ENCODE measurements at regions not wholly inside any gene's neighbourhood (a gene's known extent, or its start where the extent isn't known, plus 50 kb on each side); places are given as distances from the start of the nearest gene placed in this dataset.

DNA sequence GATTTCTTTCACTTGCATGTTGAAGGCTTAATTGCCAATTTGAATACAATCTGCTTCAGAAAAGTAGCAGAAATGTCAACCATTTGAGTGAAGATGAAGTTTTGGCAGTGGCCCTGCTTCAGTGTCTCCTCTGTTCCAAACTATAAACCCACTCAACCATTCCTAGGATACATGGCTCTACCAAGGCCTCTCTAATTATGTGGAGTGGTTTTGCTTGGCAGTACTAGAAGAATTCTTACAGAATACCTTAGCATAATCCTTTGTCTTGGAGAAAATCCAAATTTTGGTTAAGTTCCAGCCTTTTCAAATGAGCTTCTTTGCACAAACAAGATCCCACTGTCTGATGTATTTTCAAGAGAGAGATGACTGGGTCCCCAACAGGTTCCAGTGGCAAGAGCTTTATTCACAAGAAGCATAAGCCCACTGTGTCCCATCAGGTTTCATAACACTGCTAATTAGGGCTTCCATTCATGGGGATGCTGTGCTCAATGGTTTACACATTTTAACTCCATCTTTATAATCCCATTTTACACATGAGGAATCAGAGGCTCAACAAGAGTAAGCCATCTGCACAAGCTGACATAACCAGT, 234.5 kb downstream of the IPO8 start:
- Histone ChIP-seq H3K27me3 (ENCODE audit: low read depth) (no peaks in the 10 kb centered on the region), H3K9me3 (replicated peaks) (no peaks in the 10 kb centered on the region), H3K27ac (replicated peaks) (no peak overlapping the region), H3K4me1 (no peaks in the 10 kb centered on the region), H3K36me3 (no peaks in the 10 kb centered on the region), H3K4me3 (no peak overlapping the region)
- TF ChIP-seq, protein P1, sequence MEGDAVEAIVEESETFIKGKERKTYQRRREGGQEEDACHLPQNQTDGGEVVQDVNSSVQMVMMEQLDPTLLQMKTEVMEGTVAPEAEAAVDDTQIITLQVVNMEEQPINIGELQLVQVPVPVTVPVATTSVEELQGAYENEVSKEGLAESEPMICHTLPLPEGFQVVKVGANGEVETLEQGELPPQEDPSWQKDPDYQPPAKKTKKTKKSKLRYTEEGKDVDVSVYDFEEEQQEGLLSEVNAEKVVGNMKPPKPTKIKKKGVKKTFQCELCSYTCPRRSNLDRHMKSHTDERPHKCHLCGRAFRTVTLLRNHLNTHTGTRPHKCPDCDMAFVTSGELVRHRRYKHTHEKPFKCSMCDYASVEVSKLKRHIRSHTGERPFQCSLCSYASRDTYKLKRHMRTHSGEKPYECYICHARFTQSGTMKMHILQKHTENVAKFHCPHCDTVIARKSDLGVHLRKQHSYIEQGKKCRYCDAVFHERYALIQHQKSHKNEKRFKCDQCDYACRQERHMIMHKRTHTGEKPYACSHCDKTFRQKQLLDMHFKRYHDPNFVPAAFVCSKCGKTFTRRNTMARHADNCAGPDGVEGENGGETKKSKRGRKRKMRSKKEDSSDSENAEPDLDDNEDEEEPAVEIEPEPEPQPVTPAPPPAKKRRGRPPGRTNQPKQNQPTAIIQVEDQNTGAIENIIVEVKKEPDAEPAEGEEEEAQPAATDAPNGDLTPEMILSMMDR (IDR thresholded peaks at IDR 0.05; ENCODE audit: borderline replicate concordance), result no peak
- no peak for DNase-seq
- intact Hi-C loops (cut with micrococcal nuclease), result no loop called here

DNA sequence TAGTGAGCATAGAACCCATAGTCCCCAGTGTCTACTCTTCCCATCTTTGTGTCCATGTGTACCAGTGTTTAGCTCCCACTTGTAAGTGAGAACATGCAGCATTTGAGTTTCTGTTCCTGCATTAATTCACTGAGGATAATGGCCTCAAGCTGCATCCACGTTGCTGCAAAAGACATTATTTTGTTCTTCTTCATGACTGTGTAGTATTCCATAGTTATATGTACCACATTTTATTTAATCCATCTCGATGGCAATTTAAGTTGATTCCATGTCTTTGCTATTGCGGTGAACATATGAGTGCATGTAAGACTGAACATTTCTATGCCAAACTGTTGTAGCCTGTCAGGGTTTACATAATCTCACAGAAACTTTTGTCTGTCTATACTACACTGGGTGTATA, 237.2 kb downstream of the IPO8 start:
- no peaks in the 10 kb centered on the region for H3K27me3 ChIP-seq (ENCODE audit: low read depth)
- H3K27ac ChIP-seq (replicated peaks), result no peak overlapping the region
- no peak overlapping the region for H3K4me3 ChIP-seq
- no peaks in the 10 kb centered on the region for H3K36me3 ChIP-seq
- intact Hi-C loops (cut with micrococcal nuclease), result no loop called here
- TF ChIP-seq, protein P1 (IDR thresholded peaks at IDR 0.05; ENCODE audit: borderline replicate concordance), result no peak
- no peak for DNase-seq
- H3K4me1 ChIP-seq, result no peaks in the 10 kb centered on the region
- H3K9me3 ChIP-seq (replicated peaks), result no peaks in the 10 kb centered on the region

DNA sequence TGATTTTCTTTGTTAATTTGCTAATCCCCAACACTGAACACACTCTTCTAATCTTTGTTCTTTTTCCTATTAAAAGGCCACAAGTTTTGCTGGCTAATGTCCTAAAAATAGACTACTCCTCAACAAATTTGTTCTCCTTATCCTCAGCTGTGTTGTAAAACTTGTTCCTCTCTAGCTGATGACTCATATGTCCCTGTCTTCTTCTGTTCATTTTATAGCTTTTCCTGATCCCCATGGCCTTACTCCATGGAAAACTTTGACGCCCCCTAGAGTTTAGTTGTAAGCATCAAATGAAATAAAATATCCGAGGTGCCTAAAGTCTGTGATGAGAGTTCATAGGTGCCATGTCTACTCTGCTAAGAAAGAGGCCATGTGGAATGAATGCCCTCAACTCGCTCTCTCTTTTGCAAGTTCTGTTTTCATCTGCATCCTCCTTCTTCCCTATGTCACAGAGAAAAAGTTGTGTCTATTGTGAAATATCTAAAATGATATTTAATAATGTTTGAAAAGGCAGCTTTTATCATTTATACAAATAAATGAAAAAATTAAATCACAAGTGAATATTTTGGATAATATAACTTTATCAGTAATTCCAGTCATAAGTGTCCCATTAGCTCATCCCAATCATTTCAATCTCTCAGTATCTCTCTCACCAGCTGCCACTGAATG, 237.9 kb downstream of the IPO8 start:
- Histone ChIP-seq H3K36me3 (no peaks in the 10 kb centered on the region), H3K9me3 (replicated peaks) (no peaks in the 10 kb centered on the region), H3K27ac (replicated peaks) (no peak overlapping the region), H3K4me3 (no peak overlapping the region), H3K4me1 (no peaks in the 10 kb centered on the region), H3K27me3 (ENCODE audit: low read depth) (no peaks in the 10 kb centered on the region)
- DNase-seq, result no peak
- TF ChIP-seq, protein P1 (IDR thresholded peaks at IDR 0.05; ENCODE audit: borderline replicate concordance), result peak; percentile 47
- intact Hi-C loops (cut with micrococcal nuclease), result no loop called here

DNA sequence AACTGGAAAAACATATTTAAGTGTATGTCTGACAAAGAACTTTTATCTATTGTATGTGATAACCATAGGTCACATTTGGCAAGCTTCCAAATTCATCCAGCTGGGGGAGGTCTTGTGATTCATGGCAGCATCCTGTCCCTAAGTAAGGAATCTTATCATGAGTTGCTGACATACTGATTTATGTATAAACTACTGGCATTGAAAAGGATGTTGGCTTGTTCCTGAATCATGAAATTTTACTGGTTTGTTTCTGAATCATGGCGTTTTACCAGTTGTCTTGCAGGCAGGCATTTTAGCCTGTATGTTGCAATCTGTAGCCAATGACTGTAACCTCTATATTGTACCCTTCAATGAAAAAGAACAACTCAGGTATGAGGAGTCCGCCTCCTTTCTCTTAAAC, 244.8 kb downstream of the IPO8 start:
- TF ChIP-seq, protein P1 (IDR thresholded peaks at IDR 0.05; ENCODE audit: borderline replicate concordance), result no peak
- Histone ChIP-seq H3K4me3 (no peak overlapping the region), H3K27me3 (ENCODE audit: low read depth) (no peaks in the 10 kb centered on the region), H3K36me3 (no peaks in the 10 kb centered on the region), H3K9me3 (replicated peaks) (peaks cover 35% of the 10 kb centered on the region), H3K27ac (replicated peaks) (no peak overlapping the region), H3K4me1 (no peaks in the 10 kb centered on the region)
- intact Hi-C loops (cut with micrococcal nuclease), result no loop called here
- DNase-seq, result no peak

DNA sequence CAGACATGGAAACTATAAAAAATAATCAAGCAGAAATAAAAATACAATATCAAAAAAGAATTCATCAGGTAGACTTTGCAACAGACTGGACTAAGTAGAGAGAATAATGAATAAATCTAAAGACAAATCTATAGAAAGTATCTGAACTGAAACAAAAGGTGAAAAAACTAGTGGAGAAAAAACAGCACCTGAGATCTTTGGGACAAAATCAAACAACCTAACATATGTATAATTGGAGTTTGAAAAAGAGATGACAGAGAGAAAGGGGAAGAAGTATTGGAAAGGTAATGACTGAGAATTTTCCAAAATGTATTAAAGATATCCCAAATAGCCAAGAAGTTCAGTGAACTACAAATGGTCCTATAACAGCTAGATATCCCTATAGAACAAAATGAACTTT, 245.4 kb downstream of the IPO8 start:
- Histone ChIP-seq H3K27ac (replicated peaks) (no peak overlapping the region), H3K9me3 (replicated peaks) (peaks cover 35% of the 10 kb centered on the region), H3K4me1 (no peaks in the 10 kb centered on the region), H3K4me3 (no peak overlapping the region), H3K27me3 (ENCODE audit: low read depth) (no peaks in the 10 kb centered on the region), H3K36me3 (no peaks in the 10 kb centered on the region)
- intact Hi-C loops (cut with micrococcal nuclease), result no loop called here
- no peak for DNase-seq
- TF ChIP-seq, protein P1 (IDR thresholded peaks at IDR 0.05; ENCODE audit: borderline replicate concordance), result no peak
